HG02759 (cell line): ENCODE measurements at regions not wholly inside any gene's neighbourhood (a gene's known extent, or its start where the extent isn't known, plus 50 kb on each side); places are given as distances from the start of the nearest gene placed in this dataset.
A peak's percentile ranks its signal among the peaks of the same experiment; 100 is the strongest.
"Not testable (repeated sequence)": the region's sequence is repeated elsewhere in the genome, so short reads cannot be mapped to it uniquely, and the experiment has no call there.

Source experiments
- ATAC-seq: cut with Tn5 transposase; IDR thresholded peaks from one replicate; pipeline ENCODE4 v1.9.1; 2021; ENCODE audit warnings: mild to moderate bottlenecking, moderate library complexity; ENCODE audit not compliant: unreplicated experiment

GRCh38 chr1:89436856-89437255 is 73.0 kb downstream of the GBP6 start:
- ATAC-seq: no peak

- not testable (repeated sequence) for ATAC-seq
Measured at GRCh38 chr1:89438301-89438700, 74.4 kb downstream of the GBP6 start.

- ATAC-seq: no peak
Measured at GRCh38 chr1:89440911-89441310, 77.1 kb downstream of the GBP6 start.

- no peak for ATAC-seq
Measured at GRCh38 chr1:89444791-89445190, 79.8 kb upstream of the LRRC8B start.

GRCh38 chr1:89451011-89451410 is 73.6 kb upstream of the LRRC8B start:
- peak; percentile 60 for ATAC-seq

- no peak for ATAC-seq
Measured at GRCh38 chr1:89453123-89453972, 71.3 kb upstream of the LRRC8B start.

- no peak for ATAC-seq
Measured at GRCh38 chr1:89454845-89455521, 69.6 kb upstream of the LRRC8B start.

- no peak for ATAC-seq
Measured at GRCh38 chr1:89457046-89457445, 67.6 kb upstream of the LRRC8B start.

- no peak for ATAC-seq
Measured at GRCh38 chr1:89459081-89459480, 65.5 kb upstream of the LRRC8B start.

GRCh38 chr1:89460325-89460724 is 64.3 kb upstream of the LRRC8B start:
- ATAC-seq: no peak

- no peak for ATAC-seq
Measured at GRCh38 chr1:89462250-89462649, 62.4 kb upstream of the LRRC8B start.

GRCh38 chr1:89464008-89464407 is 60.6 kb upstream of the LRRC8B start:
- no peak for ATAC-seq

- ATAC-seq: peak; percentile 76
Measured at GRCh38 chr1:89465201-89465600, 59.4 kb upstream of the LRRC8B start.

- ATAC-seq: no peak
Measured at GRCh38 chr1:89466307-89466930, 58.2 kb upstream of the LRRC8B start.

- no peak for ATAC-seq
Measured at GRCh38 chr1:89472253-89472652, 52.4 kb upstream of the LRRC8B start.

- no peak for ATAC-seq
Measured at GRCh38 chr1:89472886-89473417, 51.7 kb upstream of the LRRC8B start.
